Esophagus (tissue), 2 donors: ENCODE measurements at regions not wholly inside any gene's neighbourhood (a gene's known extent, or its start where the extent isn't known, plus 50 kb on each side); places are given as distances from the start of the nearest gene placed in this dataset.
"Not testable (repeated sequence)": the region's sequence is repeated elsewhere in the genome, so short reads cannot be mapped to it uniquely, and the experiment has no call there.

Experiments
- H3K27ac ChIP-seq, 2 donors: one replicate each; pipeline ENCODE4 v1.5.1; 2013; ENCODE audit warnings: low read depth in 2 of 2, mild to moderate bottlenecking in 2 of 2, inconsistent platforms in 1 of 2, low read length in 1 of 2, moderate library complexity in 1 of 2
- H3K27me3 ChIP-seq, 2 donors: one replicate each; pipeline ENCODE4 v1.6.1; 2013; ENCODE audit warnings: low read length in 2 of 2, control low read depth in 1 of 2, mild to moderate bottlenecking in 1 of 2; ENCODE audit not compliant: insufficient read depth in 2 of 2, control insufficient read depth in 1 of 2
- H3K36me3 ChIP-seq, 2 donors: one replicate each; pipeline ENCODE4 v1.6.1; 2013; ENCODE audit warnings: low read length in 1 of 2; ENCODE audit not compliant: control insufficient read depth in 2 of 2, insufficient read depth in 2 of 2
- H3K4me1 ChIP-seq, 2 donors: one replicate each; pipeline ENCODE4 v1.6.1; 2013; ENCODE audit warnings: low read length in 1 of 2; ENCODE audit not compliant: control insufficient read depth in 2 of 2, insufficient read depth in 2 of 2
- H3K4me3 ChIP-seq, 2 donors: one replicate each; pipeline ENCODE4 v1.5.1; 2013; ENCODE audit warnings: low read length in 2 of 2, mild to moderate bottlenecking in 2 of 2, low read depth in 1 of 2, moderate library complexity in 1 of 2
- H3K9me3 ChIP-seq, 2 donors: one replicate each; pipeline ENCODE4 v1.6.1; 2013; ENCODE audit warnings: mild to moderate bottlenecking in 2 of 2, low read depth in 1 of 2, low read length in 1 of 2, moderate library complexity in 1 of 2; ENCODE audit not compliant: control insufficient read depth in 2 of 2, insufficient read depth in 1 of 2
- whole genome bisulfite sequencing, 2 donors: extraction: QIAGEN DNeasy Blood & Tissue Kit; methylation state at CpG; one replicate each; pipeline ENCODE4 v1.1.7; 2013; 5-methylcytosine and 5-hydroxymethylcytosine counted together
- donor health status: healthy with polysubstance abuse.
- donor health status: Bipolar disorder and iron deficiency.

DNA sequence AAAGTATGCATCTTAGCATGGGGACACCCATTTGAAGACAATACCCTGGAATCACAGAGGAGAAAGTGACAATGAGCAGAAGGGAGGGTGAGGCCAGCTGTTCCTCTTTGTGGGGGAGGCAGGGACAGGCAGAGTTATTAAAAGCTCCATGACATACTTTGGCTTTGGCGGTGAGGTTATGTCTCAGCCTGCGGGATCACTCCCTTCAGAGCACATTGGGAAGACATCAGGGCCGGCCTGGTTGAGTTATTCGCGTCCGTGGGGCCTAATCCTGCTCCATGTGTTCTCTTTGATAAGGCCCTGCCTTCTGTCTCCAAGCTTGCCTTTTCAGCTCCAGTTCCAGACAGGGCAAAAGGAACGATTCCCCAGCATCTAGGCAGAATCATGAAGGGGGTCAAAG lies 98.8 kb upstream of the NTF3 start:
- no peak overlapping the region for H3K27ac ChIP-seq
- 79 to 86% methylated on average over 7 of the region's 7 CpGs for WGBS, 2 donors
- H3K36me3 ChIP-seq, result no peaks in the 10 kb centered on the region
- H3K4me1 ChIP-seq, result no peaks in the 10 kb centered on the region
- no peak overlapping the region for H3K4me3 ChIP-seq
- H3K9me3 ChIP-seq, result no peaks in the 10 kb centered on the region
- H3K27me3 ChIP-seq, result no peaks in the 10 kb centered on the region

DNA sequence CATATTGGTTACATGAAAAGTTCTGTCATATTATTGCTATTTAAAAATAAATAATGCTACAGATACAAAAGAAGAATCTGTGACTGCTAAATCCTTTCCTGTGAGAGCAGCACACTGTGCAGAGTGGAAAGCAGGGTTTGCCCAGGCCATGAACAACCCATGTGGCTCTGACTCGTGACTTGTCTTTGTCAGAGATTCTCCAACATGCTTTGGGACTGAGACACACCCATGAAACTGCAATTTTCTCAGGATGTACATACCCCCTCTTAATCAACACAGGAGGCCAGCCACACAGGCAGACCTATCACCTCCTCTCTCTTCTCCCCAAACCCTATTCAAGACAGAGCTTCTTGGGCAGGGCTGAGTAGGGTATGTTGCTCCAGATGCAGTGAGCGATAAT lies 96.8 kb upstream of the NTF3 start:
- H3K27ac ChIP-seq, result no peak overlapping the region
- no peaks in the 10 kb centered on the region for H3K4me1 ChIP-seq
- H3K4me3 ChIP-seq, result no peak overlapping the region
- H3K36me3 ChIP-seq, result no peaks in the 10 kb centered on the region
- H3K27me3 ChIP-seq, result no peaks in the 10 kb centered on the region
- no peaks in the 10 kb centered on the region for H3K9me3 ChIP-seq
- WGBS, 2 donors, result 70 to 72% methylated on average over 2 of the region's 2 CpGs

DNA sequence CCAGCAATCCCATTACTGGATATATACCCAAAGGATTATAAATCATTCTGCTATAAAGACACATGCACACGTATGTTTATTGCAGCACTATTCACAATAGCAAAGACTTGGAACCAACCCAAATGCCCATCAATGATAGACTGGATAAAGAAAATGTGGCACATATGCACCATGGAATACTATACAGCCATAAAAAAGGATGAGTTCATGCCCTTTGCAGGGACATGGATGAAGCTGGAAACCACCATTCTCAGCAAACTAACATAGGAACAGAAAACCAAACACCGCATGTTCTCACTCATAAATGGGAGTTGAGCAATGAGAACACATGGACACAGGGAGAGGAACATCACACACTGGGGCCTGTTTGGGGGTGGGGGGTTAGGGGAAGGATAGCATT lies 90.8 kb upstream of the NTF3 start:
- not testable (repeated sequence) for H3K27ac ChIP-seq, H3K4me1 ChIP-seq, H3K4me3 ChIP-seq, H3K9me3 ChIP-seq, H3K27me3 ChIP-seq, H3K36me3 ChIP-seq
- WGBS, 2 donors, result 75 to 94% methylated on average over 2 of the region's 2 CpGs

DNA sequence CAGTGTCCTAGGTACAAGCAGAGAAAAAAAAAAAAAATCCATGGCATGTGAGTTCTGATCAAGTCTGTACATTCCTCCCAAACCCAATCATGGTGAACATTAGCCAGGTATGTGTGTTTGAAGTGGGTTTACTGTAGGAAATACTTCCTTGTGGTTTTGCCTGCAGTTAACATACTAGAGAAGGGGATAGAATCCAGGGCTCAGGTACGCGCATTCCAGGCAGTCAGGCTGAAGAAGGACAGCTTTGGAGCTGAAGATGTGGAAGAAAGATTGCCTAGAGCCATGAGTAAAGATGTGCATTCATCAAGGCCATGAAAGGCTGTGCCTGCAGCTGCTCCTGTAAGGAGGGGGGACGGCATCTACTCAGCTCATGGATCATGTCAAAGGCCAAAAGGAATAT lies 88.2 kb upstream of the NTF3 start:
- H3K36me3 ChIP-seq, result no peaks in the 10 kb centered on the region
- H3K4me1 ChIP-seq, result no peaks in the 10 kb centered on the region
- no peak overlapping the region for H3K4me3 ChIP-seq
- no peaks in the 10 kb centered on the region for H3K9me3 ChIP-seq
- WGBS, 2 donors, result 61 to 71% methylated on average over 3 of the region's 3 CpGs
- H3K27me3 ChIP-seq, result no peaks in the 10 kb centered on the region
- no peak overlapping the region for H3K27ac ChIP-seq

DNA sequence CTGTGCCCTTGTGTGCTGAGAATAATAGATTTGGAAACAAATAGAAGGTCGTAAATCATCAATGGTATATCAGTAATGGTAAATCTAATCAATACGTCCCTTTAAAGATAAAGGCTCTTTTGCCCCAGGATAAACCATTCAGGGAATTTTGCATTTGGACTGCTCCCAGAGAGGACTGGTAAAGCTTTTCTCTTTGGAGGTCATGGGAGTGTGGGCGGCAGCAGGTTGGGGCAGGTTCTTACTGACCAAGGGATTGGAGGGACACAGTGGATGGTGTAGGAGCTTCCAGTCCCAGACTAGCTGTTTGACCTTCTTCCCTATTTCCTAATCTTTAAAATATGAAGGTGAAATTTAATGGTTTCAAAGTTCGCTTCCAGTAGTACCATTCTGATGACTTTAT lies 87.8 kb upstream of the NTF3 start:
- Histone ChIP-seq H3K4me1 (no peaks in the 10 kb centered on the region), H3K27me3 (no peaks in the 10 kb centered on the region), H3K36me3 (no peaks in the 10 kb centered on the region), H3K27ac (no peak overlapping the region), H3K9me3 (no peaks in the 10 kb centered on the region), H3K4me3 (no peak overlapping the region)
- WGBS, 2 donors, result 69 to 82% methylated on average over 4 of the region's 4 CpGs

DNA sequence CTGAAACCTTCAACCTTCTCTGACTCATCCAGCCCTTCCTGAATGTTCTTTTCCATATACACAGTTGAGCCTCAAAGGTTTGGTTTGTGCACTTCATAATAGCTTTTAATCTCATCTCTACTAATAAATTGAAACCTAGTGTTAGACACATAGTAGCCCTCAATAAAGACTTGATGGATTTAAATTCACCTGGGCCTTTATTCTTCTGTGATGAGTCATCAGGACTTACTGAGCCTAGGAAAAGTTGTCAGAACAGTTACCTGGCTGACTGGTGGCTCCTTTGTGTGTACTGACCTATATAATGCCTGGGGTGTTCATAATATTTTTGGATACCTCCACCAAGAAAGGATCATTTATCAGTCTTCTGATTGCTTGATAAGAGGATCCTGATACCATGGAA lies 86.4 kb upstream of the NTF3 start:
- H3K27me3 ChIP-seq, result no peaks in the 10 kb centered on the region
- no peak overlapping the region for H3K4me3 ChIP-seq
- H3K4me1 ChIP-seq, result no peaks in the 10 kb centered on the region
- no peaks in the 10 kb centered on the region for H3K9me3 ChIP-seq
- no peak overlapping the region for H3K27ac ChIP-seq
- H3K36me3 ChIP-seq, result no peaks in the 10 kb centered on the region

DNA sequence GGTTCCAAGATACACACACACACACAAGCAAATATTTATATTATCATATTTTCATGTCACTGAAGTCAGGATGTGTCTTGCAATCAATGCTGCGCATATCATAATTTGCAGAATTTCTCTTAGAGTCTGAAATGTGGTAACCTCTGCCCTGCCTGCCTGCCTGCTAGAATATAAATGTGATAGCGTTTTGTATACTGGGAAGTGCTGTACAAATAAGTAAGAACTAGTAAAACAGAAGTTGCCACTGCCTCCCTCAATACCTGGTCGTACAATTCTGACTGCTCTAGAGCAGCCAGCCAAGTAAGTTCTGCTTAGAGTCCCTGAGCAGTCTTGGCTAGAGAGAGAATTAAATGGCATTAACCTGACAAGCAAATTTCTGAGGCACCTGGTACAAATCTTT lies 83.9 kb upstream of the NTF3 start:
- Histone ChIP-seq H3K4me1 (no peaks in the 10 kb centered on the region), H3K4me3 (no peak overlapping the region), H3K27ac (no peak overlapping the region), H3K9me3 (no peaks in the 10 kb centered on the region), H3K27me3 (no peaks in the 10 kb centered on the region), H3K36me3 (no peaks in the 10 kb centered on the region)
- 34 to 40% methylated on average over 3 of the region's 3 CpGs for WGBS, 2 donors

DNA sequence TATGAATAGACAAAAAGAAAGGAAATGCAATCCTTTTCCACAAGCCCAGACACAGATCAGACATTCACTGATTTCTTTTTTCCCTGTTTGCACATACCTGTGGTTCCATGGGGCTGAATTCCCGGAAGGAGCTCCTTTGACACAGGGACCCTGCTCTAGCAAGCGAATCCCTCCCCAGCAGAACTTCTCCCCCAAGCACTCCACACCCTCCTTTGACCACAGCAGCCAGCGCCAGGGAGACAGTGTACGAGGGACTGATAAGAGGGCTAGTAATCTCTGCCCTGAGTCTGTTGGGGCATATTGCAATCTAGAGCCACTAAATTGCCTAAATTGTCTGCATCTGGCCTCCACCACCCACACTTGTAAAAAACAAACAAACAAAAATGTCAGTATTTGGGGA lies 83.4 kb upstream of the NTF3 start:
- 35 to 39% methylated on average over 4 of the region's 4 CpGs for WGBS, 2 donors
- Histone ChIP-seq H3K27ac (no peak overlapping the region), H3K4me1 (no peaks in the 10 kb centered on the region), H3K4me3 (no peak overlapping the region), H3K27me3 (no peaks in the 10 kb centered on the region), H3K36me3 (no peaks in the 10 kb centered on the region), H3K9me3 (no peaks in the 10 kb centered on the region)

DNA sequence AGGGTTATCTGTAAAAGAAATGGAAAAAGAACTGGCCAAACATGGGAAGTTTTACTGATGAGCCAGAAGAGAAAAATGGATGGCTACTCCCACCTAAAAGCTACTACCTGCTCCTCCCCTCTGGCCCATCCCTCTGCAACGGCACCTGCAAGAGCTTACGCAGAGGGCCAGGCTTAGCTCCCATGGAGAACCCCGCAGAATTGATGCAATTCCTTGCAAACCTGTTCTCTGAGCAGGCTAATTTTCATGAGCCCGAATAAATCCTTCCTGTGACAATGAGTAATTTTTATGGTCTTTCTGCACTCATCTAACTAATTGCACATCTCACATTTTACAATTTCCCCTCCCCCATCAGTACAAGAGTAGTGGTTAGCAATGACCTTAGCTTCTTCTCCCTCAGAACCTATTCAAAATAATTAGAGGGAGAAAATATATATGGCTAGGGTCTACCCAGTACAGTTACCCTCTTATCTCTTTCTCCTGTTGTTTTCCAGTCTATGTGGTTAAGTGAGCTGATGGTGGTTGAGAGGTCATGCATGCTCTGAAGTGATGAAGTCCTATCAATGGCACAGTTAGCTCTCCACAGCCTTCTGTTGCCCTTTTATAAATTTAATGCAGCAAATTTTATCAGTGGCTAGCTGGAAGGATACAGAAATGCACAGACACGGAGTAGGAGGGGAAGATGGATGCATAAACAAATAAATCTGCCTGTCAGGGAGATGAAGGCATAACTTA lies 67.7 kb upstream of the NTF3 start:
- no peaks in the 10 kb centered on the region for H3K36me3 ChIP-seq
- no peaks in the 10 kb centered on the region for H3K27me3 ChIP-seq
- WGBS, 2 donors, result 78 to 87% methylated on average over 5 of the region's 5 CpGs
- H3K9me3 ChIP-seq, result peaks cover 0 to 2% of the 10 kb centered on the region in 2 donors
- H3K4me3 ChIP-seq, result no peak overlapping the region
- H3K4me1 ChIP-seq, result no peaks in the 10 kb centered on the region
- no peak overlapping the region for H3K27ac ChIP-seq

DNA sequence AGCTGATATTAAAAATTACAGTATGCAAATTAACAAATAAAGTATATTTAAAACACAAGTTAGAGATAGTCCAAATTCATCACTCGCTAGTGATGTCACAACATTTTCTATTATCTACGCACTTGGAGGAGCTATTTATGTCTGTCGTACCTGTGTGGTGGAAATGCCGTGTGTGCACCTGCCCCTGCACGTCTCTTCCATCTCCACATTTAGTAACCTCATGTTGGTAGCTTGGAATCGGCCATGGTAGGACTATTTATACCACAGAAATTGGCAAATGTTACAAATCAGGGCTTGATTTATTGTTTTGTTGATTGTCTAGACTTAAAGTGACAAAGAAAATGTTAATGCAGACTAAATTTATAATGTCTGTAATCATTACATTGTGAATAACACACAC lies 62.6 kb upstream of the NTF3 start:
- H3K4me1 ChIP-seq, result no peaks in the 10 kb centered on the region
- H3K36me3 ChIP-seq, result no peaks in the 10 kb centered on the region
- H3K27ac ChIP-seq, result no peak overlapping the region
- H3K27me3 ChIP-seq, result peaks cover 0 to 3% of the 10 kb centered on the region in 2 donors
- 82 to 89% methylated on average over 6 of the region's 6 CpGs for WGBS, 2 donors
- peaks cover 0 to 2% of the 10 kb centered on the region in 2 donors for H3K9me3 ChIP-seq
- H3K4me3 ChIP-seq, result no peak overlapping the region
